Activated CD4-positive, alpha-beta T cell treated with anti-CD3 and anti-CD28 coated beads, Interleukin-2, amount 10 ng/mL, durations not matched to agents 7 days and 5 days (primary cell): ENCODE measurements at regions not wholly inside any gene's neighbourhood (a gene's known extent, or its start where the extent isn't known, plus 50 kb on each side); places are given as distances from the start of the nearest gene placed in this dataset.

Experiments used
- CTCF ChIA-PET: fragments of 350-600 bp; sonication (Branson Sonifier 250); formaldehyde crosslinking; loops from one replicate; lab custom pipeline; 2021; ENCODE audit warnings: antibody characterized with exemption; lab: Charles Lee
- POLR2A ChIA-PET: fragments of 350-600 bp; sonication (Branson Sonifier 250); formaldehyde crosslinking; loops from one replicate; lab custom pipeline; 2021; ENCODE audit warnings: antibody characterized with exemption; lab: Charles Lee
- DNase-seq: peaks from one replicate; pipeline ENCODE4 v3.0.0-alpha.2; 2020
- H3K27ac Mint-ChIP-seq: one replicate; pipeline ENCODE4 v1.8.0; 2021; ENCODE audit warnings: mild to moderate bottlenecking, moderate library complexity, mixed read lengths
- H3K27me3 Mint-ChIP-seq: one replicate; pipeline ENCODE4 v1.8.0; 2021; ENCODE audit warnings: mixed read lengths
- H3K36me3 Mint-ChIP-seq: one replicate; pipeline ENCODE4 v1.8.0; 2021; ENCODE audit warnings: low read depth, mixed read lengths
- H3K4me1 Mint-ChIP-seq: one replicate; pipeline ENCODE4 v1.8.0; 2021; ENCODE audit warnings: mixed read lengths
- H3K4me3 Mint-ChIP-seq: one replicate; pipeline ENCODE4 v1.8.0; 2021; ENCODE audit warnings: mild to moderate bottlenecking, moderate library complexity, mixed read lengths
- H3K9me3 Mint-ChIP-seq: one replicate; pipeline ENCODE4 v1.8.0; 2021; ENCODE audit warnings: mixed read lengths

- H3K9me3 Mint-ChIP-seq = peaks cover 14% of the 10 kb centered on the region
- DNase-seq = no peak
- CTCF ChIA-PET = no interaction called here
- peaks cover 5% of the 10 kb centered on the region for H3K36me3 Mint-ChIP-seq
- POLR2A ChIA-PET = no interaction called here
- H3K27me3 Mint-ChIP-seq = peaks cover 3% of the 10 kb centered on the region
- H3K4me3 Mint-ChIP-seq = no peak overlapping the region
- peaks cover 3% of the 10 kb centered on the region for H3K4me1 Mint-ChIP-seq
- no peak overlapping the region for H3K27ac Mint-ChIP-seq
Measured at GRCh38 chr14:38098074-38098836, 109.4 kb upstream of the SSTR1 start.

- no peaks in the 10 kb centered on the region for H3K27me3 Mint-ChIP-seq
- peaks cover 16% of the 10 kb centered on the region for H3K4me1 Mint-ChIP-seq
- DNase-seq = no peak
- no peak overlapping the region for H3K27ac Mint-ChIP-seq
- H3K4me3 Mint-ChIP-seq = no peak overlapping the region
- H3K36me3 Mint-ChIP-seq = peaks cover 2% of the 10 kb centered on the region
- CTCF ChIA-PET = no interaction called here
- POLR2A ChIA-PET = no interaction called here
- H3K9me3 Mint-ChIP-seq = peaks cover 19% of the 10 kb centered on the region
Measured at GRCh38 chr14:38101679-38102078, 106.0 kb upstream of the SSTR1 start.

- Mint-ChIP-seq H3K4me1 (peaks cover 22% of the 10 kb centered on the region), H3K27ac (peak overlapping the region; percentile 81), H3K9me3 (peaks cover 25% of the 10 kb centered on the region), H3K4me3 (peak overlapping the region; percentile 61), H3K27me3 (no peaks in the 10 kb centered on the region), H3K36me3 (peaks cover 8% of the 10 kb centered on the region)
- ChIA-PET CTCF (no interaction called here), POLR2A (no interaction called here)
- DNase-seq = no peak
Measured at GRCh38 chr14:38103542-38104225, 104.0 kb upstream of the SSTR1 start.

GRCh38 chr14:38105106-38105702, 102.5 kb upstream of the SSTR1 start:
- no peak for DNase-seq
- Mint-ChIP-seq H3K4me3 (no peak overlapping the region), H3K36me3 (peaks cover 8% of the 10 kb centered on the region), H3K4me1 (peaks cover 22% of the 10 kb centered on the region), H3K27ac (no peak overlapping the region), H3K9me3 (peaks cover 22% of the 10 kb centered on the region), H3K27me3 (no peaks in the 10 kb centered on the region)
- ChIA-PET POLR2A (no interaction called here), CTCF (no interaction called here)

GRCh38 chr14:38107216-38107631, 100.5 kb upstream of the SSTR1 start:
- POLR2A ChIA-PET = no interaction called here
- no peak overlapping the region for H3K4me3 Mint-ChIP-seq
- no peak for DNase-seq
- H3K9me3 Mint-ChIP-seq = peaks cover 22% of the 10 kb centered on the region
- CTCF ChIA-PET = no interaction called here
- no peaks in the 10 kb centered on the region for H3K27me3 Mint-ChIP-seq
- H3K4me1 Mint-ChIP-seq = peaks cover 22% of the 10 kb centered on the region
- H3K27ac Mint-ChIP-seq = no peak overlapping the region
- H3K36me3 Mint-ChIP-seq = peaks cover 7% of the 10 kb centered on the region

- Mint-ChIP-seq H3K9me3 (peaks cover 22% of the 10 kb centered on the region), H3K27ac (no peak overlapping the region), H3K4me1 (peaks cover 17% of the 10 kb centered on the region), H3K36me3 (peaks cover 6% of the 10 kb centered on the region), H3K27me3 (no peaks in the 10 kb centered on the region), H3K4me3 (no peak overlapping the region)
- no peak for DNase-seq
- CTCF ChIA-PET = interaction anchor here (1.3 kb wide), 1 partner anchor 17 kb away, joined by 3 read pairs; no protein-coding TSS in a partner anchor
- POLR2A ChIA-PET = no interaction called here
Measured at GRCh38 chr14:38108681-38109080, 99.0 kb upstream of the SSTR1 start.

- no peaks in the 10 kb centered on the region for H3K27me3 Mint-ChIP-seq
- H3K4me1 Mint-ChIP-seq = peaks cover 6% of the 10 kb centered on the region
- H3K4me3 Mint-ChIP-seq = no peak overlapping the region
- H3K36me3 Mint-ChIP-seq = peaks cover 6% of the 10 kb centered on the region
- ChIA-PET POLR2A (no interaction called here), CTCF (interaction anchor here (0.7 kb wide), 1 partner anchor 1924 kb away, joined by 3 read pairs; no protein-coding TSS in a partner anchor)
- DNase-seq = no peak
- H3K9me3 Mint-ChIP-seq = peaks cover 14% of the 10 kb centered on the region
- H3K27ac Mint-ChIP-seq = no peak overlapping the region
Measured at GRCh38 chr14:38110258-38110657, 97.4 kb upstream of the SSTR1 start.

GRCh38 chr14:38111046-38111445, 96.7 kb upstream of the SSTR1 start:
- no peaks in the 10 kb centered on the region for H3K27me3 Mint-ChIP-seq
- no peak overlapping the region for H3K4me3 Mint-ChIP-seq
- H3K9me3 Mint-ChIP-seq = peaks cover 14% of the 10 kb centered on the region
- peaks cover 6% of the 10 kb centered on the region for H3K4me1 Mint-ChIP-seq
- H3K36me3 Mint-ChIP-seq = peaks cover 6% of the 10 kb centered on the region
- ChIA-PET POLR2A (no interaction called here), CTCF (interaction anchor here (0.7 kb wide), 1 partner anchor 1923 kb away, joined by 3 read pairs; no protein-coding TSS in a partner anchor)
- DNase-seq = no peak
- no peak overlapping the region for H3K27ac Mint-ChIP-seq

GRCh38 chr14:38113546-38113945, 94.2 kb upstream of the SSTR1 start:
- ChIA-PET POLR2A (no interaction called here), CTCF (no interaction called here)
- H3K27ac Mint-ChIP-seq = no peak overlapping the region
- no peaks in the 10 kb centered on the region for H3K36me3 Mint-ChIP-seq
- H3K4me1 Mint-ChIP-seq = no peaks in the 10 kb centered on the region
- H3K27me3 Mint-ChIP-seq = no peaks in the 10 kb centered on the region
- no peak for DNase-seq
- no peaks in the 10 kb centered on the region for H3K9me3 Mint-ChIP-seq
- no peak overlapping the region for H3K4me3 Mint-ChIP-seq

GRCh38 chr14:38116895-38117294, 90.8 kb upstream of the SSTR1 start:
- no peaks in the 10 kb centered on the region for H3K9me3 Mint-ChIP-seq
- H3K36me3 Mint-ChIP-seq = no peaks in the 10 kb centered on the region
- ChIA-PET POLR2A (no interaction called here), CTCF (no interaction called here)
- H3K27me3 Mint-ChIP-seq = no peaks in the 10 kb centered on the region
- no peak overlapping the region for H3K27ac Mint-ChIP-seq
- peaks cover 7% of the 10 kb centered on the region for H3K4me1 Mint-ChIP-seq
- H3K4me3 Mint-ChIP-seq = no peak overlapping the region
- DNase-seq = no peak

GRCh38 chr14:38120109-38120508, 87.6 kb upstream of the SSTR1 start:
- Mint-ChIP-seq H3K27me3 (no peaks in the 10 kb centered on the region), H3K9me3 (no peaks in the 10 kb centered on the region), H3K27ac (no peak overlapping the region), H3K36me3 (no peaks in the 10 kb centered on the region), H3K4me1 (peaks cover 8% of the 10 kb centered on the region), H3K4me3 (no peak overlapping the region)
- CTCF ChIA-PET = no interaction called here
- DNase-seq = no peak
- POLR2A ChIA-PET = no interaction called here

GRCh38 chr14:38121320-38122020, 86.2 kb upstream of the SSTR1 start:
- Mint-ChIP-seq H3K27ac (no peak overlapping the region), H3K4me3 (no peak overlapping the region), H3K4me1 (peaks cover 8% of the 10 kb centered on the region), H3K9me3 (no peaks in the 10 kb centered on the region), H3K27me3 (no peaks in the 10 kb centered on the region), H3K36me3 (no peaks in the 10 kb centered on the region)
- CTCF ChIA-PET = interaction anchor here (0.7 kb wide), 1 partner anchor 147 kb away, joined by 4 read pairs; no protein-coding TSS in a partner anchor
- no peak for DNase-seq
- POLR2A ChIA-PET = no interaction called here
